ENCODE measurements at regions not wholly inside any gene's neighbourhood (a gene's known extent, or its start where the extent isn't known, plus 50 kb on each side); places are given as distances from the start of the nearest gene placed in this dataset.

DNA sequence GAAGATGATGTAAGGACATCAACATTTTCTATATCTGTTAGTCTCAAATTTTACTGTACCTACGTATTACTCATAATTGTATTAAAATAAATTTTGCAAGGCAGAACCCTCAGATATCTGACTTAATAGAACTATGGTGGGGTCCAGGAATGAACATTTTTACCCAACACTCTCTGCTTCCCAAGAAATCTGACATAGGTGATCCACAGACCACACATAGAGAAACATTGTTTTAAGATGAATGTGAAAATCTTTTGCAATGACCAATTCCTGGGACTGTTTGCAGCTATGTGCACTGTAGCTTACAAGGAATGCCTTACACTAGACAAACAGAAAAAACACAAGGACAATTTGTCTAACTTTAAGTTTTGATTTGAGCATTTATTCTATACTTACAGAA lies 645.6 kb upstream of the ADGRL2 start:
- no peak for TF ChIP-seq EZH2 (optimal IDR thresholded peaks at IDR 0.05; ENCODE audit: low read depth, low read length)
- TF ChIP-seq, protein P1, sequence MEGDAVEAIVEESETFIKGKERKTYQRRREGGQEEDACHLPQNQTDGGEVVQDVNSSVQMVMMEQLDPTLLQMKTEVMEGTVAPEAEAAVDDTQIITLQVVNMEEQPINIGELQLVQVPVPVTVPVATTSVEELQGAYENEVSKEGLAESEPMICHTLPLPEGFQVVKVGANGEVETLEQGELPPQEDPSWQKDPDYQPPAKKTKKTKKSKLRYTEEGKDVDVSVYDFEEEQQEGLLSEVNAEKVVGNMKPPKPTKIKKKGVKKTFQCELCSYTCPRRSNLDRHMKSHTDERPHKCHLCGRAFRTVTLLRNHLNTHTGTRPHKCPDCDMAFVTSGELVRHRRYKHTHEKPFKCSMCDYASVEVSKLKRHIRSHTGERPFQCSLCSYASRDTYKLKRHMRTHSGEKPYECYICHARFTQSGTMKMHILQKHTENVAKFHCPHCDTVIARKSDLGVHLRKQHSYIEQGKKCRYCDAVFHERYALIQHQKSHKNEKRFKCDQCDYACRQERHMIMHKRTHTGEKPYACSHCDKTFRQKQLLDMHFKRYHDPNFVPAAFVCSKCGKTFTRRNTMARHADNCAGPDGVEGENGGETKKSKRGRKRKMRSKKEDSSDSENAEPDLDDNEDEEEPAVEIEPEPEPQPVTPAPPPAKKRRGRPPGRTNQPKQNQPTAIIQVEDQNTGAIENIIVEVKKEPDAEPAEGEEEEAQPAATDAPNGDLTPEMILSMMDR (IDR thresholded peaks at IDR 0.05; ENCODE audit: low read length): no peak

Measured in MM.1S (cell line).